Lower leg skin (tissue), 3 donors: ENCODE measurements at regions not wholly inside any gene's neighbourhood (a gene's known extent, or its start where the extent isn't known, plus 50 kb on each side); places are given as distances from the start of the nearest gene placed in this dataset.

Source experiments
- CTCF ChIP-seq, 3 donors: fragments of 450-650 bp; IDR thresholded peaks; one replicate each; pipeline ENCODE4 v1.5.1; 2016; ENCODE audit warnings: antibody characterized with exemption in 3 of 3, mild to moderate bottlenecking in 3 of 3, moderate library complexity in 2 of 3
- POLR2A ChIP-seq, 2 donors: fragments of 450-650 bp; IDR thresholded peaks; one replicate each; pipeline ENCODE4 v1.6.1; 2016 to 2017; ENCODE audit warnings: antibody characterized with exemption in 2 of 2, mild to moderate bottlenecking in 1 of 2, moderate library complexity in 1 of 2

- TF ChIP-seq POLR2A (IDR thresholded peaks at IDR 0.05) (no peak), CTCF (IDR thresholded peaks at IDR 0.05) (no peak)
Measured at GRCh38 chr19:29040951-29041350, 172.0 kb downstream of the UQCRFS1 start.
